ENCODE measurements at regions not wholly inside any gene's neighbourhood (a gene's known extent, or its start where the extent isn't known, plus 50 kb on each side); places are given as distances from the start of the nearest gene placed in this dataset.

DNA sequence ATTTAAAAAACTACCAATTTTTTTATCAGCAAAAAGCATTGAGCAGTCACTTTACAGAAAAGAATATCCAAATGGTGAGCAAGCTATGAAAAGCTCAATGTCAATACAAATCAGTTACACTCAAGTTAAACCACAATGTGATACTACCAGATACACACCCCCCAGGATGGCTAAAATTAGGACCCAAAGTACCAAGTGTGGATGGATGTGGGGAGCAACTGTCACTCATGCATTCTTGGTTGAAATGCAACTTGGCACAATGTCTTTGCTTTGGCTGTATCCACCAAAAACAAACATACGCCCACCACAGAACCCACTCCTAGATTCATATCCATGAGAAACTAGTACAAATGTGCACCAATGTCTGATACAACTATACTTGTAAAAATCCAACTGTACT lies 120.0 kb upstream of the IRX1 start:
- no peak for TF ChIP-seq POLR2A (IDR thresholded peaks at IDR 0.05)
- no peak for TF ChIP-seq CTCF (IDR thresholded peaks at IDR 0.05)

All from thyroid gland (tissue), 4 donors.